Gastroesophageal sphincter (tissue), 4 donors: ENCODE measurements at regions not wholly inside any gene's neighbourhood (a gene's known extent, or its start where the extent isn't known, plus 50 kb on each side); places are given as distances from the start of the nearest gene placed in this dataset.

ENCODE experiments used
- ATAC-seq: fragments of 150-250 bp; one replicate; pipeline ENCODE4 v1.9.1; 2016; ENCODE audit warnings: mild to moderate bottlenecking, moderate library complexity
- H3K27ac ChIP-seq, 4 donors: fragments of 200-600 bp; sonication (generic) in 3 of 4; 1 replicate in 3 of 4; 2 replicates in 1 of 4; pipeline ENCODE4 v1.5.1; 2016 to 2019
- H3K27me3 ChIP-seq: fragments of 200-600 bp; sonication (generic); one replicate; pipeline ENCODE4 v1.5.1; 2019
- H3K36me3 ChIP-seq, 2 donors: fragments of 200-600 bp; sonication (generic); one replicate each; pipeline ENCODE4 v1.5.1; 2019; ENCODE audit warnings: control low read depth in 1 of 2
- H3K4me1 ChIP-seq, 3 donors: fragments of 200-600 bp; sonication (generic); 1 replicate in 2 of 3; 2 replicates in 1 of 3; pipeline ENCODE4 v1.5.1; 2016 to 2019; ENCODE audit warnings: control low read depth in 2 of 3
- H3K4me3 ChIP-seq, 2 donors: fragments of 200-600 bp; sonication (generic); one replicate each; pipeline ENCODE4 v1.5.1; 2019; ENCODE audit warnings: mild to moderate bottlenecking in 1 of 2, moderate library complexity in 1 of 2
- H3K9me3 ChIP-seq, 3 donors: fragments of 200-600 bp; sonication (generic); one replicate each; pipeline ENCODE4 v1.5.1; 2017 to 2019; ENCODE audit warnings: control low read depth in 2 of 3
- EP300 ChIP-seq: sonication (generic); formaldehyde crosslinking; IDR thresholded peaks from one replicate; pipeline ENCODE4 v1.6.1; 2017; ENCODE audit warnings: antibody characterized with exemption, mild to moderate bottlenecking
- POLR2A ChIP-seq, 2 donors: fragments of 450-650 bp; IDR thresholded peaks; one replicate each; pipeline ENCODE4 v1.6.1; 2017; ENCODE audit warnings: antibody characterized with exemption in 2 of 2, mild to moderate bottlenecking in 2 of 2, moderate library complexity in 1 of 2
- POLR2AphosphoS5 ChIP-seq: sonication (generic); formaldehyde crosslinking; IDR thresholded peaks from one replicate; pipeline ENCODE4 v1.6.1; 2017; ENCODE audit warnings: antibody characterized with exemption
- WGBS, 2 donors: methylation state at CpG; one replicate each; pipeline ENCODE4 v1.1.5; 2018; ENCODE audit warnings: low coverage in 1 of 2; 5-methylcytosine and 5-hydroxymethylcytosine counted together
- TF ChIP-seq, protein P1 (sequence below), 4 experiments: fragments of 200-600 bp in 2 of 4; fragments of 450-650 bp in 2 of 4; sonication (generic) in 1 of 4; IDR thresholded peaks; one replicate each; pipeline ENCODE4 v1.5.1; 2017 to 2019; ENCODE audit warnings: antibody characterized with exemption in 4 of 4, mild to moderate bottlenecking in 2 of 4, moderate library complexity in 2 of 4

DNA sequence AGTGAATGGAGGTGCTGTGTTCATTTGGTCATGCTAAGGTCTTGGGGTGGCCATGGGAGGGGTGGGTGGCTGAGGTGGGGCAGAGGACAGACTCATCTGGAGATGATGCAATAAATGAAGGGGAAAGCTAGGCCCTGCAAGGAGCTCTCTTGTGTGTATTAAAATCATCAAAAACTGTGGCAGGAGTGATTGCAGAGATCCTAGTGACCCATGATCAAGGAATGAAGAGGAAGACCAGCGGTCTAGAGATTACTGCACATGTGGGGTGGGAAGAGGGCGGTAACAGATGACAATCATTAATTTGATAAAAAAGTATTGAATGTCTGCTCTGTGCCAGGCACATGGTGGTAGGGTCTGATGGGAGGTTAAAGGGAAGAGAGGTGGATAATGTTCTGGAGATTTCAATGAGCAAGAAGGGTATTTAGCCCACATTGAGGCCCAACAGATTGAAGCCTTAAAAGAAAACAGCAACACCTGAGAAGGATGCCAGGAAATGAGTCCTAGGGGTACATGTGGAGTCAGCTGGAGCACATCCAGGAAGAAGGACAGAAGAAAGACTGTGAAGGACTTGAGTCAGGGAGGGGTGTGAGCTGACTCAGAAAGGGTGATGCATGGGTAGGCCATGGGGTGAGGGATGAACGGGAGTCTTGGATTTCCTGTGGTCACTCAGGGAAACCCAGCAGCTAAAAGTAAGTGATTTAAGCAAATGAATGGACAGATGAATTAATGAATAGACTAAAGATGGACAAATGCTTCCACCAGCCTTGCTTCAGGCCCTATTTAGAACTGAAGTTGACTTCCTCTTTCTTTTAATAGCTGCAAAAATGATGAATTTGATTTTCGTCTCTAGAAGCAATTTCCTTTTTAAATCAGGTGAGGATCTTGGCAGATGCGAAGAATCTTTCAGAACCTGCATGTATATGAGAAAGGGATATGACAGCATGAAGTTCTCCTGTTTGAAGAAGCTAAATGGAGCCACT lies 83.1 kb upstream of the IGFBP3 start:
- H3K27ac ChIP-seq, result no peak overlapping the region
- TF ChIP-seq POLR2AphosphoS5, result no peak
- TF ChIP-seq, protein P1, sequence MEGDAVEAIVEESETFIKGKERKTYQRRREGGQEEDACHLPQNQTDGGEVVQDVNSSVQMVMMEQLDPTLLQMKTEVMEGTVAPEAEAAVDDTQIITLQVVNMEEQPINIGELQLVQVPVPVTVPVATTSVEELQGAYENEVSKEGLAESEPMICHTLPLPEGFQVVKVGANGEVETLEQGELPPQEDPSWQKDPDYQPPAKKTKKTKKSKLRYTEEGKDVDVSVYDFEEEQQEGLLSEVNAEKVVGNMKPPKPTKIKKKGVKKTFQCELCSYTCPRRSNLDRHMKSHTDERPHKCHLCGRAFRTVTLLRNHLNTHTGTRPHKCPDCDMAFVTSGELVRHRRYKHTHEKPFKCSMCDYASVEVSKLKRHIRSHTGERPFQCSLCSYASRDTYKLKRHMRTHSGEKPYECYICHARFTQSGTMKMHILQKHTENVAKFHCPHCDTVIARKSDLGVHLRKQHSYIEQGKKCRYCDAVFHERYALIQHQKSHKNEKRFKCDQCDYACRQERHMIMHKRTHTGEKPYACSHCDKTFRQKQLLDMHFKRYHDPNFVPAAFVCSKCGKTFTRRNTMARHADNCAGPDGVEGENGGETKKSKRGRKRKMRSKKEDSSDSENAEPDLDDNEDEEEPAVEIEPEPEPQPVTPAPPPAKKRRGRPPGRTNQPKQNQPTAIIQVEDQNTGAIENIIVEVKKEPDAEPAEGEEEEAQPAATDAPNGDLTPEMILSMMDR (IDR thresholded peaks at IDR 0.05), result no peak
- no peak for TF ChIP-seq POLR2A (IDR thresholded peaks at IDR 0.05)
- H3K9me3 ChIP-seq, result peaks cover 0 to 35% (median 0%) of the 10 kb centered on the region in 3 donors
- ATAC-seq, result no peak
- no peaks in the 10 kb centered on the region for H3K36me3 ChIP-seq
- WGBS, 2 donors, result 58 to 63% methylated on average over 5 of the region's 5 CpGs
- no peak overlapping the region for H3K4me3 ChIP-seq
- no peaks in the 10 kb centered on the region for H3K27me3 ChIP-seq
- no peaks in the 10 kb centered on the region for H3K4me1 ChIP-seq

DNA sequence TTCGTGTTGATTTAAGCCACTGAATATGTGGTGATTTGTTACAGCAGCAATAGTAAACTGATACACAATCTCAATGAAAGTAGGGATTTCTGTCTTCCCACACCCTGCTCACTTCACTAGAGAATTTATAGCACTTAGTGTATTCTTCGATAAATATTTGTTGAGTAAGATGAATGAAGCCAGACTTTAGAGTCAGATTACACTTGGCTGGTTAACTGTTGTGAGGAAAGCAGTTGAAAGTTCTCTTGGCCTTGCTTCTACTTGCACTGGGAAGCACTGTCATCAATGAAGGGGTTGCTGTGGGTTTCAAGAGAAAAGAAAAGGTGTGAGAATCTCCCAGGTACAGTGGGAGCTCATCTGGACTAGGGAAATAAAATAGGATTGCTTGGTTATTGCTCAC lies 82.1 kb upstream of the IGFBP3 start:
- Histone ChIP-seq H3K27ac (no peak overlapping the region), H3K27me3 (no peaks in the 10 kb centered on the region), H3K4me1 (no peaks in the 10 kb centered on the region), H3K36me3 (no peaks in the 10 kb centered on the region), H3K4me3 (no peak overlapping the region), H3K9me3 (peaks cover 0 to 35% (median 0%) of the 10 kb centered on the region in 3 donors)
- TF ChIP-seq POLR2A (IDR thresholded peaks at IDR 0.05) (no peak), POLR2AphosphoS5 (no peak), EP300 (no peak)
- TF ChIP-seq, protein P1 (IDR thresholded peaks at IDR 0.05), result no peak
- WGBS, 2 donors, result 49 to 59% methylated on average over 2 of the region's 2 CpGs
- no peak for ATAC-seq

DNA sequence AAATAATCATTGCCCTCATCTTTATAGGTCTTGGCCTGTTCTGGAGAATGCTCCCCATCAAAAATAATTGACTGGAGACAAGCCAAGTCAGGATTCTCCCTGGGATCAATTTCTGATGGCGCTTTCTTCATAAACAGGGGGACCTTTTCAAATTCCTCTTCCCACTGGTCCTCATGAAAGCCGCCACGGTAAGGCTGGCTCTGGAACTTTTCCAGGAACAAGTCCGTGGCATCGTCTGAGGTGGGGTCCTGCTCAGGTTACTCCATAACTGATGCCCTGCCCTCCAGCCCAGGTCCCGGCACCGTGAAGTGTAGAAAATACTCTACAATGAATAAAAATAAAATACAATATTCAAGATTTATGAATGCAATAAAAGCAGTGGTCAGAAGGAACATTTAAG lies 79.4 kb upstream of the IGFBP3 start:
- H3K4me3 ChIP-seq, result no peak overlapping the region
- 76 to 100% methylated on average over 1 to 3 of the region's 7 CpGs for WGBS, 2 donors
- H3K27ac ChIP-seq, result no peak overlapping the region
- H3K4me1 ChIP-seq, result no peaks in the 10 kb centered on the region
- no peaks in the 10 kb centered on the region for H3K36me3 ChIP-seq
- TF ChIP-seq POLR2AphosphoS5, result no peak
- no peak for TF ChIP-seq EP300
- TF ChIP-seq, protein P1 (IDR thresholded peaks at IDR 0.05), result no peak
- TF ChIP-seq POLR2A (IDR thresholded peaks at IDR 0.05), result no peak
- no peak for ATAC-seq
- peaks cover 0 to 47% (median 0%) of the 10 kb centered on the region in 3 donors for H3K9me3 ChIP-seq
- no peaks in the 10 kb centered on the region for H3K27me3 ChIP-seq

DNA sequence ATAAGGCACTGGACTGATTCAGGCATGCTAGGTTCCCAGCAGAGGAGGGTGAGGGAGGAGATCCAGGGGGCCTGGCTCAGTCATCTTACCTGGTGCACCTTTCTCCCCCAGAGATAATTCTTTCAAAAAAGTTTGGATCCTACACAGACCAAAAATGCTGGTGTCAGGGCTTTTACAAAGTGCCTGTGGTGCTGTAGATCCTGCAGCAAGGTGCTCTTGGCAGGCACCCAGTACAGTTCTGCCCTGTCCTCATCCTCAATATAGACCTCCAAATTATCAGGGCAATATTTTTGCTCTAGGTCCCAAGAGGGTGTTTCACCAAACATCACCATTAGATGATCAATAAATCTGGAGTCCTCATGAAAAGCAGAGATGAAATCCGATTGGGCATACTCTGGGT lies 78.5 kb upstream of the IGFBP3 start:
- Histone ChIP-seq H3K27me3 (no peaks in the 10 kb centered on the region), H3K9me3 (peaks cover 0 to 56% (median 2%) of the 10 kb centered on the region in 3 donors), H3K4me3 (no peak overlapping the region), H3K4me1 (no peaks in the 10 kb centered on the region), H3K27ac (no peak overlapping the region), H3K36me3 (no peaks in the 10 kb centered on the region)
- ATAC-seq, result no peak
- TF ChIP-seq, protein P1 (IDR thresholded peaks at IDR 0.05), result no peak
- TF ChIP-seq POLR2AphosphoS5, result no peak
- TF ChIP-seq EP300, result no peak
- WGBS, 2 donors, result no CpG with 5 or more reads among the region's 1 CpG

DNA sequence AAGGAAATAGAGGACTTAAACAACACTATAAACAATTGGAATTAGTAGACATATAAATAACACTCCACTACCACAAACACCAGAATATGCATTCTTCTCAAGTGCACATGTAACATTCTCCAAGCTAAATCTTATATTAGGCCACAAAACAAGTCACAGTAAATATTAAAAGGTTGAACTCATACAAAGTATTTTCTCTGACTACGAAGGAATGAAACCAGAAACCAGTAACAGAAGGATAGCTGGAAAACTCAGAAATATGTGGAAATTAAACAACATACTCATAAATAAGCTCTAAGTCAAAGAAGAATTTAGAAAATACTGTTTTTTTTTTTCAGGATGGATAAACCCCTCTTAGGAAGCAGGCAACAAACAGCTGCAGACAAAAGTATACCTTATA lies 77.4 kb upstream of the IGFBP3 start:
- WGBS, 2 donors, result 77 to 88% methylated on average over 1 of the region's 1 CpG
- no peak for TF ChIP-seq POLR2AphosphoS5
- TF ChIP-seq, protein P1 (IDR thresholded peaks at IDR 0.05), result no peak
- TF ChIP-seq POLR2A (IDR thresholded peaks at IDR 0.05), result no peak
- no peak for TF ChIP-seq EP300
- H3K4me3 ChIP-seq, result no peak overlapping the region
- H3K36me3 ChIP-seq, result no peaks in the 10 kb centered on the region
- H3K27ac ChIP-seq, result no peak overlapping the region
- H3K9me3 ChIP-seq, result peaks cover 0 to 52% (median 2%) of the 10 kb centered on the region in 3 donors
- ATAC-seq, result no peak
- no peaks in the 10 kb centered on the region for H3K4me1 ChIP-seq
- no peaks in the 10 kb centered on the region for H3K27me3 ChIP-seq
